Activated T-cell treated with anti-CD3 and anti-CD28 coated beads for 4 hours (primary cell): ENCODE measurements at regions not wholly inside any gene's neighbourhood (a gene's known extent, or its start where the extent isn't known, plus 50 kb on each side); places are given as distances from the start of the nearest gene placed in this dataset.
"Not testable (repeated sequence)": the region's sequence is repeated elsewhere in the genome, so short reads cannot be mapped to it uniquely, and the experiment has no call there.

Experiments
- DNase-seq: peaks from one replicate; pipeline ENCODE4 v3.0.0-alpha.2; 2020

DNA sequence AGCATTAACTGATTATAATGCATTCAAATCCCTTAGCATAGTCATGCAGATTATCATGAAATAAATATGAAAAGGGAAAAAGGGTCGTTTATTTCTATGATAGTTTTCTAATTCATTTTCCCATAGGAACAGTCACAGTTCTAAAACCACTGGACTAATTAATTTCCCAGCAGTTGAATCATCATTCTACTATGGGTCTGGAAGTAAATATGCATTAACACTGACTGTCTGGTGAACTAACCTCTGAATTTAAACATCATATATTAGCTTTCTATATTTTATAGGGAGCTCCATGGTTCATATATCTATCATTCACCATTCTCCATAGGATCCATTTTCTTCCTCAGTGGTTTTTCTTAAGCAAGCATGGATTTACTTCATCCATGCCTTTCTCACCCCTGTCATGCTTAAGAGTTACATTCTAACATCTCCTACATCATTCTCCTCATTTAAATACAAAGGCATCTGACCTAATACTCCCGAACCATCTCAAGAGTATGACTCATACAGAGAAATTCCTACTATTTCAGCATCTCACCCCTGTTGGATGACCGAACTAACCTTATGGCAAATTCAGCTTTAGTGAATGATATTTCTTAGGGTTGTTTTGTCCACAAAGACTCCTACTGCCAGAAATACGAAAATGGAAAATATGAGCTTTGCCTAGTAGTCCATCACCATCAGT is 198.7 kb upstream of the ADAMTS3 start:
- no peak for DNase-seq

DNA sequence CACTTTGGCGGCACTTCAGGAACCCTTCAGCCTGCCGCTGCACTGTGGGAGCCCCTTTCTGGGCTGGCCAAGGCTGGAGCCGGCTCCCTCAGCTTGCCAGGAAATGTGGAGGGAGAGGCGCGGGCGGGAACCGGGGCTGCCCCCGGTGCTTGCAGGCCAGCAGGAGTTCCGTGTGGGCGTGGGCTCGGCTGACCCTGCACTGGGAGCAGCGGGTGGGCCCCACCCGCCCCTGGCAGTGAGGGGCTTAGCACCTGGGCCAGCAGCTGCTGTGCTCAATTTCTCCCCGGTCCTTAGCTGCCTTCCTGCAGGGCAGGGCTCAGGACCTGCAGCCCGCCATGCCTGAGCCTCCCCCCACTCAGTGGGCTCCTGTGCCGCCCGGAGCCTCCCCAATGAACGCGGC is 196.8 kb upstream of the ADAMTS3 start:
- not testable (repeated sequence) for DNase-seq

DNA sequence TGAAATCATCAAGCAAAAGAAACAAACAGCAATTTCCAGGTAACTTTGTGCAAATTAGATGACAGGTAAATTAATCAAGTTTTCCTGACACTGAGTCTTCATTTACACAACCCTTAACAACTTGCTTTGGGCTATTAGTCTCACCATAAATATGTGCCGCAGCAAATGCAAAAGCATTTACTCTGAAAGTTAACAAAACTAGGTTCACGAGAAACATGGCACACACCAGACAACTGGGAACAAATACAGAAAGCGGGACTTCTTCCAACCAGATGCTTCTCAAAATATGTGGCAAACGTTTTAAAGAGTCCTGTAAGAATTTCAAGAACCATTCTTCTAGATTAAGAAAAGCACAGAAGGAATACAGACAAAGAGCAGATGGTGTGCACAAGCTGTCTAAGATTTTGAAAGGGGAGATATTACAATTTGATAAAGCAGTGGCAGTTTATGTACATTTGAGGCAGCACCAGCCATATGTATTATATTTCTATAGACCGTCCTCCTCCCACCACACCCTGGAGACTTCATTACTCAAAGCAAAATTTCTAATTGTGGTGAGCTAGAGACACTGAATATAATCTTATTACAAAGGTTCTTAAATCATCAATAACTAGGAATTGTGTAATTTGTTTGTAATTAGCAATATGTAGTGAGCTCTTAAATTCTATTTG is 192.5 kb upstream of the ADAMTS3 start:
- DNase-seq = no peak

DNA sequence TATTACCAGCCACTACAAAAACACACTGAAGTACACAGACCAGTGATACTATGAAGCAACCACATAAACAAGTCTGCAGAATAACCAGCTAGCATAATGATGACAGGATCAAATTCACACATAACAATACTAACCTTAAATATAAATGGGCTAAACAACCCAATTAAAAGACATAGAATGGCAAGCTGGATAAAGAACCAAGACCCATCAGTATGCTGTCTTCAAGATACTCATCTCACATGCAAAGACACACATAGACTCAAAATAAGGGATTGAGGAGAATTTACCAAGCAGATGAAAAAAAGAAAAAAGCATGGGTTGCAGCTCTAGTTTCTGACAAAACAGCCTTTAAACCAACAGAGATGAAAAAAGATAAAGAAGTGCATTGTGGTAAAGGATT is 184.4 kb upstream of the ADAMTS3 start:
- DNase-seq = not testable (repeated sequence)

DNA sequence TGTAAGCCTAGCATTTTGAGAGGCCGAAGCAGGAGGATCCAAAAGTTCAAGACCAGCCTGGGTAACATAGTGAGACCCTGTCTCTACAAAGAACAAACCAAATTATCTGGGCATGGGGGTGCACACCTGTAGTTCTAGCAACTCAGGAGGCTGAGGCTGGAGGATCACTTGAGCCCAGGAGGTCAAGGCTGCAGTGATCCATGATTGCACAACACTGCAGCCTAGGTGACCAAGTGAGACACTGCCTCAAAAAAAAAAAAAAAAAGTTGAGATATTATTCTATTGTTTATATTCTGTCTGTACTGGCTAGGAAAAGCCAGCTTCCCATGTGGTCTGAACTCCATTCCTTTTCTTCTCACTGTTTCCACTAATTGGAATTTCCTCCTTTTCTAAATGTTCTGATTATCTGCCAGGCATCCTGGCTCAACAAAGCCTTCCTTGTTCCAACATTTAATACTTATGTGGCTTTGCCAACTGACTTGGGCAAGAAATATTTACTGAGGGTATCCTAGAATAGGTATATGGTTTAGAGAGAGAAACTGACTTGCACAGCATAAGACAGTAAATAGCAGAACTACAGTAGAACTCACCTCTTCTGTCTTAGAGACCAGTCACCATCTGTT is 175.2 kb upstream of the ADAMTS3 start:
- no peak for DNase-seq

DNA sequence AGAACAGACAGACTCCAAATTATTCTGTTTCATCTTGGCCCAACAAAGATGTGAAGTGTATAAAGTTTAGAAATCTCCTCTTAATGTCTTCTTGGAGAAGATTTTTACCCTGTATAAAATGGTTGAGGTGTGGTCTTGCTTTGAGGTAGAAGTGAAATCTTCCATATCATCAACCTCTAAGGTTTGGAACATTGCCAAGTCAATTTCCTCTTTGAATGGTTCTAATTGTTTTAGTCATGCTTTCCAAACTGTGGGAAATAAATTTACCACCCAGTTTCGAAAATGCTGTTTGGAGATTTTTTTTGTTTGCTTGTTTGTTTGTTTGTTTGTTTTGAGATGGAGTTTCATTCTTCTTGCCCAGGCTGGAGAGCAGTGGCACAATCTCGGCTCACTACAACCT is 174.1 kb upstream of the ADAMTS3 start:
- no peak for DNase-seq

DNA sequence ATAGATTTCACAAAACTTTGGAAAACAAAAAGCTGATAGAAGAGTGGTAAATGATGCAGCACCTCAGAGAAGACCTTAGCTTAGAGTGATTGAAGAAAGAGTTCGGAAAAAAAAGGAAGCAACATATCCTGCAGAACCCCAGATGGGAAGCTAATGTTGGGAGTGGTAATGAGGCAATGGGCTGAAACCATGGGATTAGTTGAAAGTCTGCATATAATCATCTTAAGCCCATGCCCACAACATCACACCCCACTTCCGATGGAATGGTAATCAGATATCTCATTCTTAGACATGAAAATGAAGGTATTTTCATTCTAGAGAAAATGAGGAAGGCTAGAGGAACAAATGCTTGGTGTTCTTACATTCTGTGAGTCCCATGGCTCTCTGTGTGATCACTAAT is 146.3 kb upstream of the ADAMTS3 start:
- no peak for DNase-seq

DNA sequence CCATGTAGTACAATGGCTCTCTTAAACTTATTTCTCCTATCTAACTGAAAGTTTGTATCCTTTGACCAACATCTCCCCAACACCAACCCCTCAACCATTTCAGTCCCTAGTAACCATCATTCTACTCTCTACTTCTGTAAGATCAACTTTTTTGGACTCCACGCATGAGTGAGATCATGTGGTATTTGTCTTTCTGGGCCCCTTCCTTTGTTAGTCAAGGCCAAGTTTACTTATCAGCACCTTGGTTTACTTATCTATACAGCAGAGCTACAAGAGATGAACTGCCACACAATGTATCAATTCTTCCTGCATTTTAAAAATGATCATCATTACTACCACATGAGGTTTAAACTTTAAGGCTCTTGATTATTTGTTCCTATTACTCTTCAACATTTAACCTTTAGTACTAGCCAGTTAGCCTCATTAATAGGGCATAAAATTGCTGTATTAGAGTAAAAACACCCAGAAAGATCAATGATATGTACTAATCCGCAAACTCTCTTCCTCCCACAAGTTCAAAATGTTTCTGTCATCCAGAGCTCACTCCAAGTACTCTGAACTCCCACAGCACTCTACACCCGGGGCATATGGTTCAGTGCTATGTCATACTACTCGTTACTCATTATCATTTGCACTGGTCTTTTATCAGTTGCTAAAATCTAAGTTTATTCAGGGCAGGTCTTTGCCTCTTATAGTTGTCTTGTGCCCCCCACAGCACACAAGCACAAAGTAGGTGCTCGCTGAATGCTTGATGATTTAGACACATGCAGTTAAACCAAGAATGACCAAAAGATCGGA is 145.7 kb upstream of the ADAMTS3 start:
- DNase-seq = no peak

DNA sequence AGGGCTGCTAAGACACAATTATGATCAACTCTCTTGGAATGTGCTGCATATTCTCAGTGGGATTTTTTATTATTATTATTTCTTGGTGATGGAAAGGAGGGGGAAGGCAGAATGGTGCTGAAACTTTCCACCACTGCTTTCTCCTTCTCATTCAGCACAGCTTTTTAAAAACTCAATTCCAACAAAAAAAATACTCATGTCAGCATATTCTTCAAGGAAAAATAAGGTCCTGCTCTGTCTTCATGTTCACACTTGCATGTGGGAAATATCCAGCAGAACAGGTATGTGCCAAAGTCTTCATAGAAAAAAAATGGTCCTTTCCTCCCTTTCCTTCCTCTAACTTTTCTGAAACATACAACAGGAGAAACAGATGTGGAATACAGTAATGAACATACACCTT is 144.0 kb upstream of the ADAMTS3 start:
- DNase-seq = no peak

DNA sequence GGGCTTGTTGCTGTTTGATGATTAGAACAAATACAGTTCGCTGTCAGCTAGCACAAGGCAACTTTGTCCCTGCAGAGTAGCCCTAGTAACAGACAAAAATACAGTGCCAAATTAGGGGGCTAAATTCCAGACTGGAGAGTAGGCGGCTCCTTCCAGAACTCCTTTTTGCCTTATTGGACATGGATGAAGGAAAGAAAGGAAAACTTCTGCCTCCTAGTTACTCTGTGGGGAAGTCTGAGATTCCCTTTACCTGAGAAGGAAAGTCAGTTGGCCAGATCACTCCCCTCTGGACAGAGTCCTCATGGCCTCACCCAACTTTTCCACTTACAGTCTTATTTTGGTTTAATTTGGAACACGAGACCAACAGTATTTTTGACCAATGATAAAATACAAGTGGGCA is 140.5 kb upstream of the ADAMTS3 start:
- DNase-seq = no peak

DNA sequence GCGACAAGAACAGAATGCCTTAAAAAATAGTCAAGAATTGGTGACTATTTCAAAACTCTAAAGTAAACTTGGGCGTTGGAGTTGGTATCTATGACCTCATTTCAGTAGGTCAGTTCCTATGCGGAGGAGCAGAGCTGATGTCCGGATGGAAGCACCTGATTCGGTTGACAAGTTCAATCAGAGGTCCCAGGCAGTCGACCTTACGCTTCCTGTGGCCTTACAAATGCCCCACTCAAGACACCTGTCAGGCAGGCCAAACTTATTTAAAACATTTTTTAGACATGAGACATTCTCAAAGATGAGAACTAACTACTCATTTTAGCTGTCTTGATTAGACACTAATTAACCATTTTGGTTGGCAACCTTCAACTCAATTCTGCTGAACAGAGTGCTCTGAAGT is 137.7 kb upstream of the ADAMTS3 start:
- no peak for DNase-seq

DNA sequence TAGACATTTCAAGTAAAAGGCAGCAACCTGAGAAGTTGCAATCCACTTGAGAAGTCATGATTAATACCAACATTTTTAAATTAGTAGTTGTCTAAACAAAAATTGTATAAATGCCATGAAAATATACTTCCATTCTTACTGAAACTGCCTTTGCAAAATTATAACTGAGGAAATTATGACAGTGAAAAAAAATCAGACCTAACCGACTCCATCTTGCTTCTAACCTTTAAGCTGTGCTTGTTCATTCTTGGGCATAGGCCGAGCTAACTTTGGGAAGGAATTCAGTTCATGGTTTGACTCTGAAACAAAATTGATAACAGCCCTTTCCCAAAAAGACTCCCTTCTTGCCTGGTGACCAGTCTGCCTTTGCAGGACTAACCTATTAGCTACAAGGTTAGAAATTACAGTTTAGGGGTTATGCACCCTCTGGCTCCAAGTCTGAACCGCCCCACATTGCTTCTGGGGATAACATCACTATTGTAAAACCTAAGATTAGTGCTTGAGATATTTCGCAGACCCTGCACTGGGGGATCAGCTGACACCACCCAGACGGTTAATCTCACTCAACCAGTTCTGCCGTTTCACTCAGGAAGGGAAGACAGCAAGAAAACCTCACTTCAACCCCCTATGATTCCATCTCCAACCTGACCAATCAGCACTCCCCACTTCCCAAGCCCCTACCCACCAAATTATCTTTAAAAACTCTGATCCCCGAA is 136.1 kb upstream of the ADAMTS3 start:
- DNase-seq = not testable (repeated sequence)

DNA sequence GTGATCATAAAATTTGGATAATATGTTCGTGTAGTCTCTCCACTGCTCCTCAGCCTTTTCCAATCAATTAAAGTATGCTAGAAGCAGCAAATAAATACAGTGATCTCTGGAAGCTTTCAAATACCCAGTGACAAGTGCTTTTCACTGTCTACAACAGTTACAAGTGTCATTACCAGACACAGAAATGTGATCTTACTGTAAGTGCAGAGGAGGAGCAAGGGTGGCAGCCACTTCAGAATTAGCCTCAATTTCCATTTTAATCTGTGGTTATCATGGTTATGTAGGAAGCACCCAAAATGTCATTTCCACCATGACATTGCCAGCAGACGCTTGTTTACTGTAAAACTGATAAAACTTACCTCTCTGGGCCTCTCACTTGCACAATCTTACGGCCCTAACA is 133.9 kb upstream of the ADAMTS3 start:
- no peak for DNase-seq

DNA sequence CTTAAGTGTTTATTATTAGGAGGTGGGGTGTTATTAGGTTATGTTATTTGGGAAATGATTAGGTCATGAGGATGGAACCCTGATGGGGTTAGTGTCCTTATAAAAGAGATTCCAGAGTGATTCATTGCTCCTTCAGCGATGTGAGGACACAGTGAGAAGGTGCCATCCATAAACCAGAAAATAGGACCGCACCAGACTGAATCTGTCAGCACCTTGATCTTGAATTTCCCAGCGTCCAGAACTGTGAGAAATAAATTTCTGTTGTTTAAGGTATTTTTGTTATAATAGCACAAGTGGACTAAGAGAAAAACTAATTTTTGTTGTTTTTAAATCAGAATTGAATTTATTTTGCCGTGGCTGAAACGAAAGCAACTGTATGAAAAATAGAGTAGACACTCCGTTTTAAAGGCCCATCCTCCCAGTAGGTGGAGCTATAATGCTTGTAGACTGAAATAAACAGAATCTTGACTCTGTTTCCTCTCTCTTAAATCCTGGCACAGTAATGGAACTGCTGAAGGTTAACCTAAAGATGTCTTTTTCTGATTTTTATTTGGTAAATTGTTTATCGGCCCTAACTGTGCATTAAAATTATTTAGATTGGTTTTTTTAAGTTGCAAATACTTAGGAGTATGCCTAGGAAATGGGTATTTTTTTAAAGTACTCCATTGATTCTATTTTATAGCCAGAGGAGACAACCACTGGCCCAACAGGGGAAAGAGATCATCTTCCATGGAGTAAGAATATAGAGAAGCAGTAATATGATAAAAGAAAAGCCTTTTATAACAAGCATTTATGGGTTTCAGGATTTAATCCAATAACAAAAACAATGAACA is 133.2 kb upstream of the ADAMTS3 start:
- peak; percentile 4 for DNase-seq

DNA sequence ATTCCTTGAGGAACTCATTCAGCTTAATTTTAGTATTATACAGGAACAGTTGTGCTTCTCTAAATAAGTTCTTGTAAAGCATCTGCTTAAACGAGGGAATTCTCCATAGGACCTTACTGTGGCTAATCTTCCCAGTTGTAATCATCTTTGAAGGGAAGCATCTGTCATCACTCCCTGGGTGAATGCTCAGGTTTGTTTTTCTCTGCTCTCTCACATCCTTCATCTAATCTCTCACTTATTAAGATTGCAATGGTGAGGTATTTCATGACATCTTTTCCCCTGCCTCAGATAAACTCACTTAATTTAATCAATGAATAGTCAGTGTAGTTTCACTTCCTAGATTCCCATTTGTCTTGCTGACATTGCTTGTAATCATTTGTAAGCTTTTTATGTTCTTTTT is 121.8 kb upstream of the ADAMTS3 start:
- DNase-seq = no peak

DNA sequence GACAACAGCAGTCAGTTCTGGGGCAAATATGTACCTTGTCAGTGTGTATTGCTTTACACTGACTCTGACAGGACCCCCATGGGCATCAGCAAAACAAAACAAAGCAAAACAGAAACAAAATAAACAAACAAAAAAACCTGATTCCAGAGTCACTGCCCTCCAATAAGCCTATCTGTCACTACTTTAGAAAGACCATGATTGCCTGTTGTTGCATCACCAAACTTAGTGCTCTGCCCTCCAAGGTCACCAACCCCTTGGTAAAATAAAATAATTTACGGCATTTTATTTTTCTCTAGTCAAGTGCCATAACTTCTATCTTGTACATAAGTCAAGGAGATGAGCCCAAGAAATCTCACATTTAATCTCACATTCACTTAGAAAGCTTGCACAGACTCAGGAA is 120.9 kb upstream of the ADAMTS3 start:
- DNase-seq = no peak

DNA sequence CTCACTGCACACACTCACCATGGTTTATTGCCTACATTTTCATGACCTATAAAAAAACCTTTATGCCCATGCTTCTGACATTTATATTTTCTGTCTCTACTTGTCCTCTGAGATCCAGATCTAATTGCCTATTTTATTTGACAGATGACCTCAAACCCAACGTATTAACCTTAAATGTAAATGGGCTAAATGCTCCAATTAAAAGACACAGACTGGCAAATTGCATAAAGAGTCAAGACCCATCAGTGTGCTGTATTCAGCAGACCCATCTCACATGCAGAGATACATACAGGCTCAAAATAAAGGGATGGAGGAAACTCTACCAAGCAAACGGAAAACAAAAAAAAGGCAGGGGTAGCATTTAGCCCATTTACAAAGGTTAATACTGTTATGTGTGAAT is 117.4 kb upstream of the ADAMTS3 start:
- DNase-seq = not testable (repeated sequence)

DNA sequence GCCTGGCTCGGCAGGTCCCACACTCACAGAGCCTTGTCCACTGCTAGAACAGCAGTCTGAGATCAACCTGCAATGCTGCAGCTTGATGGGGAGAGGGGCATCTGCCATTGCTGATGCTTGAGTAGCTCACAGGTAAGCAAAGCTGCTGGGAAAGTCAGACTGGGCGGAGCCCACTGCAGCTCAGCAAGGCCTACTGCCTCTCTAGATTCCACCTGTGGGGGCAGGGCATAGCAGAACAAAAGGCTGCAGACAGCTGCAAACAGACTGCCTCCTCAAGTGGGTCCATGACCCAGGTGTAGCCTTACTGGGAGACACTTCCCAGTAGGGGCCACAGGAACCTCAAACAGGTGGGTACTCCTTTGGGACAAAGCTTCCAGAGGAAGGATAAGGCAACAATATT is 110.6 kb upstream of the ADAMTS3 start:
- no peak for DNase-seq

DNA sequence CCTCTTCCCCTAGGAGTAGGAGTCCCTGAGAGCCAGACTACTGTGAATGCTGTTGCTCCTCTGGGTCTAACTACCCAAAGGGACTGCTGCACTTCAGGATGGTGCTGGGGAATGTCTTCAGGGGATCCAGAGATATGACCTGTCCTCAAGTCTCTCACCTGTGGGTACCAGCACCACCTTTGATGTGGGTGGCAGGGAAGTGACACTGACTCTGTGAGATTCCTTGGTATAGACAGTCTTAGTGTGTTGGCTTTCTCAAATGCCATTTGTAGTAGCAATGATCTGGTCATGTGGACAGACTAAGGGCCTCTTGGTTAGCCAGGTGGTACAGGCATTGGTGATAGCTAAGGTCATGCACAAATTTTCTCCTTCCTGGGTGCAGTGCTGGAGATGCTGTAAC is 108.9 kb upstream of the ADAMTS3 start:
- no peak for DNase-seq

DNA sequence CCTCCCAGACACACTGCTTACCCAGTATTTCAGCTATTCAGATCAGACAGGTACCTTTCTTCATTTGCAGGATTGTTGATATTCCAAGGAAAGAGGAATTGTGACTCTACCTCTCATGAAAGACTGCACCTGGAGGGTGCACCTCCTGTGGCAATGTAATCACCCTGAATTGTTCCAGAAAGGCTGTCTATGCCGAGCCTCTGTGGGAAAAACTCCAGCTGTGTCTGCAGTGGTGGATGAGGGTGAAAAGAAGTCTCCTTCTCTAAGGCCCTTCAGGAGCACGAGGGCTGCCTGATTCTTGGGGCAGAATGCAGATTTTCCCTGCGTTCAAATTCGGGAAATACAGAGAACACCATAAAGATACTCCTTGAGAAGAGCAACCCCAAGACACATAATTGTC is 108.2 kb upstream of the ADAMTS3 start:
- no peak for DNase-seq

DNA sequence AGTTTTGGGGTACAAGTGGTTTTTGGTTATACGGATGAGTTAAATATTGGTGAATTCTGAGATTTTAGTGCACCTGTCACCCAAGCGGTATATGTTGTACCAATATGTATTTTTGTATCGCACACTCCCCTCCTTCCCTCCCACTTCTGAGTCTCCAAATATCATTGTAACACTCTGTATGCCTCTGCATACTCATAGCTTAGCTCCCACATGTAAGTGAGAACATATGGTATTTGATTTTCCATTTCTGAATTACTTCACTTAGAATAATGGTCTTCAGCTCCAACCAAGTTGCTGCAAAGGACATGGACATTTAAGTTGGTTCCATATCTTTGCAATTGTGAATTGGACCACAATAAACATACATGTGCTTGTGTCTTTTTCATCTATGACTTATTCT is 103.0 kb upstream of the ADAMTS3 start:
- no peak for DNase-seq

DNA sequence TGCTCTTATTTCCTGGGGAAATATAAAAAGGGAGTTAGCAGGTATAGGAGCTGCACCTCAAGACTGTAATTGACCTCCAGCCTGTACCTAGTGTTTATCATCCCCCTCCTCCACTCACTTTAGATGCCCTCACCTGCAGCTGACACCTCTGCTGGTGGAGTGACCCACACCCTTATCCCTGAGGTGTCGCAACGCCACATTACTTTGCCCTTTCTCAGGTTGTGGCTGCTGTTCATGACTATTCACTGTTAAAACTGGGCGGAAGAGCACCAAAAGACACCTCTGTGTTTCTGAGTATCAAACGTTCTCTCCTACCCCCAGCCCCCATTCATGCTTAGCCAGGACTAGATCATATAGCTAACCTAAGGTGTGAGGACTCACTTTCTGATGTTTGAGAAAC is 101.5 kb upstream of the ADAMTS3 start:
- no peak for DNase-seq
